ENCODE measurements at regions not wholly inside any gene's neighbourhood (a gene's known extent, or its start where the extent isn't known, plus 50 kb on each side); places are given as distances from the start of the nearest gene placed in this dataset.

DNA sequence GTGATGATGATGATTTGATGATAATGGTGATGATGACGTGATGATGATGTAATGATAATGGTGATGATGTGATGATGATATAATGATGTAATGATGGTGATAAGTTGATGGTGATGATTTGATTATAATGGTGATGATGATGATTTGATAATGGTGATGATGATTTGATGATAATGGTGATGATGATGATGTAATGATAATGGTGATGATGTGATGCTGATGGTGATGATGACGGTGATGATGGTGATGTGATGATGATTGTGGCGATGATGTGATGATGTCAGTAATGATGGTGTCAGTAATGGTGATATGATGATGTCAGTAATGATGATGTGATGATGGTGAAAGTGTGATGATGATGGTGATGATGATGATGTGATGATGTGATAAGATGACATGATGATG, 613.4 kb downstream of the AACS start:
- TF ChIP-seq EZH2 (IDR thresholded peaks at IDR 0.05; ENCODE audit: insufficient read depth, poor library complexity, severe bottlenecking), result no peak
- TF ChIP-seq EZH2phosphoT487 (IDR thresholded peaks at IDR 0.05; ENCODE audit: insufficient read depth, low read depth), result no peak

Data from GM23248 (cell line).